IMR-90 (cell line): ENCODE measurements at regions not wholly inside any gene's neighbourhood (a gene's known extent, or its start where the extent isn't known, plus 50 kb on each side); places are given as distances from the start of the nearest gene placed in this dataset.

ENCODE experiments used
- ATAC-seq: fragments of 200-7000 bp; cut with Tn5 transposase; 2 replicates; pipeline ENCODE4 v1.9.1; 2020; ENCODE audit warnings: low read depth, mild to moderate bottlenecking, moderate library complexity
- BruUV-seq: library from RNA; stranded (reverse); fragments of 400-500 nt; replicated peaks from 2 replicates; lab custom pipeline; 2021; lab: Mats Ljungman, UMichigan
- CTCF ChIA-PET: fragments of 300-600 bp; formaldehyde crosslinking; extraction: SDS; loops from one replicate; lab custom pipeline; 2021; ENCODE audit warnings: antibody characterized with exemption; lab: Yijun Ruan, JAX
- POLR2A ChIA-PET: fragments of 300-600 bp; sonication (Branson Sonifier 250); formaldehyde crosslinking; loops from one replicate; lab custom pipeline; 2022; ENCODE audit warnings: antibody characterized with exemption; ENCODE audit not compliant: unreplicated experiment; lab: Charles Lee
- DNase-seq: peaks from one replicate; pipeline ENCODE4 v3.0.0; 2013
- H2AFZ ChIP-seq: replicated peaks from 2 replicates; pipeline ENCODE3; 2013; ENCODE audit warnings: low read length, mild to moderate bottlenecking; ENCODE audit not compliant: poor library complexity
- H2AK5ac ChIP-seq: 2 replicates; pipeline ENCODE4 v1.6.1; 2013; ENCODE audit warnings: low read depth, low read length, inconsistent platforms
- H2AK9ac ChIP-seq: replicated peaks from 2 replicates; pipeline ENCODE3; 2013; ENCODE audit warnings: mild to moderate bottlenecking, low read depth, low read length, moderate library complexity; ENCODE audit not compliant: poor library complexity
- H2BK120ac ChIP-seq: 2 replicates; pipeline ENCODE4 v1.6.1; 2013; ENCODE audit warnings: low read depth, low read length, inconsistent platforms
- H2BK15ac ChIP-seq: 3 replicates; pipeline ENCODE4 v1.6.1; 2013; ENCODE audit warnings: low read depth, low read length, inconsistent platforms
- H2BK20ac ChIP-seq: 2 replicates; pipeline ENCODE4 v1.6.1; 2013; ENCODE audit warnings: low read depth, mild to moderate bottlenecking, inconsistent platforms, low read length, moderate library complexity
- H2BK5ac ChIP-seq: 2 replicates; pipeline ENCODE4 v1.6.1; 2013; ENCODE audit warnings: mild to moderate bottlenecking, low read depth, low read length, inconsistent platforms; ENCODE audit not compliant: poor library complexity, severe bottlenecking
- H3K14ac ChIP-seq: replicated peaks from 2 replicates; pipeline ENCODE4 v1.6.1; 2013; ENCODE audit warnings: low read depth, low read length, inconsistent platforms
- H3K18ac ChIP-seq: 2 replicates; pipeline ENCODE4 v1.6.1; 2013; ENCODE audit warnings: low read depth, low read length, control low read depth
- H3K23ac ChIP-seq: 2 replicates; pipeline ENCODE4 v1.6.1; 2013; ENCODE audit warnings: low read depth, low read length, inconsistent platforms
- H3K27ac ChIP-seq: 2 replicates; pipeline ENCODE4 v1.5.1; 2013; ENCODE audit warnings: mild to moderate bottlenecking, control low read depth, low read length; ENCODE audit not compliant: insufficient read depth
- H3K27me3 ChIP-seq: 2 replicates; pipeline ENCODE4 v1.6.1; 2013; ENCODE audit warnings: low read length; ENCODE audit not compliant: control insufficient read depth, insufficient read depth
- H3K36me3 ChIP-seq: 2 replicates; pipeline ENCODE4 v1.6.1; 2013; ENCODE audit warnings: low read length, mixed read lengths; ENCODE audit not compliant: control insufficient read depth, insufficient read depth
- H3K4ac ChIP-seq: 2 replicates; pipeline ENCODE4 v1.6.1; 2013; ENCODE audit warnings: low read depth, low read length, inconsistent platforms
- H3K4me1 ChIP-seq: 2 replicates; pipeline ENCODE4 v1.6.1; 2013; ENCODE audit warnings: low read length, mixed read lengths; ENCODE audit not compliant: control insufficient read depth, insufficient read depth
- H3K4me2 ChIP-seq: 2 replicates; pipeline ENCODE4 v1.6.1; 2013; ENCODE audit warnings: low read depth, mild to moderate bottlenecking, control low read depth, low read length, moderate library complexity
- H3K4me3 ChIP-seq: 2 replicates; pipeline ENCODE4 v1.5.1; 2013; ENCODE audit warnings: low read depth, mild to moderate bottlenecking, control low read depth, low read length, moderate library complexity; ENCODE audit not compliant: insufficient read depth
- H3K56ac ChIP-seq: 2 replicates; pipeline ENCODE4 v1.6.1; 2013; ENCODE audit warnings: low read length, inconsistent platforms; ENCODE audit not compliant: insufficient read depth; ENCODE audit errors: extremely low read depth
- H3K79me1 ChIP-seq, 2 experiments: 2 replicates each; pipeline ENCODE4 v1.6.1; 2013; ENCODE audit warnings: low read length in 2 of 2, inconsistent platforms in 1 of 2, low read depth in 1 of 2
- H3K9ac ChIP-seq: 2 replicates; pipeline ENCODE4 v1.6.1; 2013; ENCODE audit warnings: low read depth, low read length, control low read depth
- H3K9me1 ChIP-seq: 2 replicates; pipeline ENCODE4 v1.6.1; 2013; ENCODE audit warnings: low read length, inconsistent platforms; ENCODE audit not compliant: insufficient read depth
- H3K9me3 ChIP-seq: 2 replicates; pipeline ENCODE4 v1.6.1; 2013; ENCODE audit warnings: low read length; ENCODE audit not compliant: control insufficient read depth, insufficient read depth
- H4K20me1 ChIP-seq: 2 replicates; pipeline ENCODE4 v1.6.1; 2013; ENCODE audit warnings: low read length, inconsistent platforms; ENCODE audit not compliant: insufficient read depth
- H4K5ac ChIP-seq: 2 replicates; pipeline ENCODE4 v1.6.1; 2013; ENCODE audit warnings: mild to moderate bottlenecking, low read depth, low read length, control low read depth
- H4K8ac ChIP-seq, 2 experiments: 2 replicates each; pipeline ENCODE4 v1.6.1; 2013; ENCODE audit warnings: low read depth in 2 of 2, low read length in 2 of 2, control low read depth in 1 of 2, inconsistent platforms in 1 of 2
- H4K91ac ChIP-seq: 2 replicates; pipeline ENCODE4 v1.6.1; 2013; ENCODE audit warnings: low read depth, low read length, inconsistent platforms; ENCODE audit not compliant: insufficient read depth
- CEBPB ChIP-seq: IDR thresholded peaks from 2 replicates; pipeline ENCODE4 v1.6.1; 2012; ENCODE audit warnings: low read depth, low read length, improper control_type of control experiment
- FOS ChIP-seq: fragments of 150-350 bp; IDR thresholded peaks from 2 replicates; pipeline ENCODE4 v1.6.1; 2016; ENCODE audit warnings: low read depth, low read length
- MXI1 ChIP-seq: IDR thresholded peaks from 2 replicates; pipeline ENCODE4 v1.6.1; 2012; ENCODE audit warnings: low read depth, mild to moderate bottlenecking, low read length, moderate library complexity, borderline replicate concordance
- USF2 ChIP-seq: fragments of 150-350 bp; IDR thresholded peaks from 2 replicates; pipeline ENCODE4 v1.6.1; 2017; ENCODE audit warnings: mild to moderate bottlenecking, antibody characterized with exemption, low read length, low read depth
- WGBS, 2 experiments: methylation state at CpG; one replicate each; pipeline versions ENCODE4 v1.1.5 to v1.1.7; 2013; ENCODE audit warnings: missing lambda C conversion rate in 2 of 2; ENCODE audit not compliant: insufficient read length in 1 of 2; ENCODE audit errors: extremely low coverage in 2 of 2; 5-methylcytosine and 5-hydroxymethylcytosine counted together
- dilution Hi-C: fragments of 300-500 bp; cut with HindIII; formaldehyde crosslinking; loops from one replicate; pipeline ENCODE4 v1.14.3; 2018; ENCODE audit warnings: low sequenced_read_pairs; ENCODE audit not compliant: unreplicated experiment
- in situ Hi-C: fragments of 300-500 bp; cut with MboI; formaldehyde crosslinking; loops from 3 replicates; pipeline ENCODE4 v1.14.3; 2019; ENCODE audit warnings: low sequenced_read_pairs, inconsistent platforms, mixed read lengths
- intact Hi-C: fragments of 100-400 bp; cut with micrococcal nuclease; formaldehyde crosslinking; loops from 2 replicates; pipeline ENCODE4 v1.10.0; 2022

- Histone ChIP-seq H3K14ac (no peak overlapping the region), H2BK5ac (no peak overlapping the region), H3K9me1 (no peaks in the 10 kb centered on the region), H4K20me1 (no peaks in the 10 kb centered on the region), H3K79me1 (no peaks in the 10 kb centered on the region), H3K56ac (no peak overlapping the region), H3K27ac (no peak overlapping the region), H3K4me3 (no peak overlapping the region), H3K4ac (no peak overlapping the region), H2BK120ac (no peak overlapping the region), H2AK9ac (no peak overlapping the region), H4K91ac (no peak overlapping the region), H3K23ac (no peak overlapping the region), H4K8ac (no peak overlapping the region), H3K18ac (no peak overlapping the region), H3K9me3 (peaks cover 2% of the 10 kb centered on the region; the same call in 1 of the 2 replicates), H2BK15ac (no peak overlapping the region), H2AFZ (no peak overlapping the region), H3K9ac (no peak overlapping the region), H3K27me3 (no peaks in the 10 kb centered on the region; the same call in 1 of the 2 replicates), H3K4me2 (no peak overlapping the region), H3K36me3 (no peaks in the 10 kb centered on the region), H2AK5ac (no peak overlapping the region), H2BK20ac (no peak overlapping the region), H4K5ac (no peak overlapping the region), H3K4me1 (no peaks in the 10 kb centered on the region; the same call in 1 of the 2 replicates)
- dilution Hi-C loops: no loop called here
- TF ChIP-seq CEBPB (no peak), USF2 (no peak), FOS (no peak), MXI1 (no peak)
- DNase-seq: no peak
- POLR2A ChIA-PET: no interaction called here
- CTCF ChIA-PET: interaction anchor here (0.6 kb wide), 1 partner anchor 18 kb away, joined by 4 read pairs; no protein-coding TSS in a partner anchor
- BruUV-seq: no TSS peak
- intact Hi-C loops: loop anchor here (10.0 kb wide), 1 partner anchor 1734 kb away; no protein-coding TSS in a partner anchor
- ATAC-seq: peak; percentile 11; the same call in 1 of the 2 replicates
- in situ Hi-C loops: no loop called here
- WGBS, 2 experiments: no CpG with 5 or more reads among the region's 1 CpG
Measured at GRCh38 chr10:118940386-118940785, 89.1 kb upstream of the NANOS1 start.
